Glomerular visceral epithelial cell (primary cell): ENCODE measurements at regions not wholly inside any gene's neighbourhood (a gene's known extent, or its start where the extent isn't known, plus 50 kb on each side); places are given as distances from the start of the nearest gene placed in this dataset.

ENCODE experiments used
- DNase-seq: peaks from one replicate; pipeline ENCODE4 v3.0.0-alpha.2; 2016; ENCODE audit errors: extremely low spot score

- no peak for DNase-seq
These were observed 69.4 kb upstream of the CLNK start for GRCh38 chr4:10753856-10754402.

GRCh38 chr4:10753336-10753735, 68.8 kb upstream of the CLNK start:
- no peak for DNase-seq

- no peak for DNase-seq
These were observed 66.1 kb upstream of the CLNK start for GRCh38 chr4:10750714-10751113.

GRCh38 chr4:10747186-10747585, 62.6 kb upstream of the CLNK start:
- no peak for DNase-seq

- DNase-seq, result no peak
These were observed 62.0 kb upstream of the CLNK start for GRCh38 chr4:10746371-10747171.

GRCh38 chr4:10743357-10743756, 58.8 kb upstream of the CLNK start:
- no peak for DNase-seq

- no peak for DNase-seq
These were observed 57.6 kb upstream of the CLNK start for GRCh38 chr4:10741961-10742699.

- DNase-seq, result no peak
These were observed 56.5 kb upstream of the CLNK start for GRCh38 chr4:10740891-10741620.

GRCh38 chr4:10740251-10740650, 55.7 kb upstream of the CLNK start:
- no peak for DNase-seq

- DNase-seq, result no peak
These were observed 54.4 kb upstream of the CLNK start for GRCh38 chr4:10738826-10739489.

- DNase-seq, result peak; percentile 79
These were observed 52.8 kb upstream of the CLNK start for GRCh38 chr4:10737337-10737736.

- no peak for DNase-seq
These were observed 52.3 kb upstream of the CLNK start for GRCh38 chr4:10736895-10737294.

GRCh38 chr4:10736266-10736665, 51.7 kb upstream of the CLNK start:
- no peak for DNase-seq

- DNase-seq, result no peak
These were observed 50.1 kb upstream of the CLNK start for GRCh38 chr4:10734697-10735096.
